ENCODE measurements at regions not wholly inside any gene's neighbourhood (a gene's known extent, or its start where the extent isn't known, plus 50 kb on each side); places are given as distances from the start of the nearest gene placed in this dataset.

- no peak for DNase-seq (ENCODE audit: low read depth, low spot score)
These were observed 155.6 kb upstream of the MKI67 start for GRCh38 chr10:128281861-128282260.

GRCh38 chr10:128286141-128286761 is 160.0 kb upstream of the MKI67 start:
- DNase-seq (ENCODE audit: low read depth, low spot score): no peak

DNA sequence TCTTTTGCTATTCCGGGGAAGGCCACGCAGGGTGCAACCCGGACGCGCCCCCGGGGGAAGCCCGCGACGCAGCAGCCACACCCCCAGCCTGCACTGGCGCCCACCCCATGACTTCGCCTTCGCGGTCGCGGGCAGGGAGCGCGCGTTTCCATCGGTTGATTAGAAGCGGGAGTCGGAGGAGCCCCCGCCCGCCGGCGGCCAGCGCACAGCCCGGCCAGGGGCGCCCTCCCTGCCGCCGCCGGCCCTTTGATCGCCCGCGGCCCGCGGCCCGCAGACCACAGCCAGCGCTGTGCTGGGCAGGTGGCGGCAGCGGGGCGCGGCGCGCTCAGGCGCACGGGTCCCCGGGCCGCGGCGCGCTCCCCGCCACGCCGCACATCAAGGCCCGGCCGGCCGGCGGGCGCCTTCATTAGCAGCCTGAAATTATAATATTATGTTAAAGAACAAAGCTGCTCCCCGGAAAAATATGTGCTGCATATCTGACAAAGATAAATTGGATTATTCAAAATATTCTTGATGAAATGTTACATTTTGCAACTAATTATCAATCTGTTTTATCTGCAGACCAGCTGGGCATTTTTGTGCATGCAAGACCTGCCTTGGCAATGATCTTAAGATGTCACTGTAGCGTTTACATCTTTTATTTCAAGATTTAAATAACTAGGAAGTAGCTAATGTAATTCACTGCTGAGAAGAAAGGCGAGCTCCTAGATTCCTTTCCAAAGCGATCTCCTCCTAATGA is 160.7 kb upstream of the MKI67 start:
- no peak for DNase-seq (ENCODE audit: low read depth, low spot score)

GRCh38 chr10:128287921-128288320 is 161.7 kb upstream of the MKI67 start:
- DNase-seq (ENCODE audit: low read depth, low spot score): no peak

DNA sequence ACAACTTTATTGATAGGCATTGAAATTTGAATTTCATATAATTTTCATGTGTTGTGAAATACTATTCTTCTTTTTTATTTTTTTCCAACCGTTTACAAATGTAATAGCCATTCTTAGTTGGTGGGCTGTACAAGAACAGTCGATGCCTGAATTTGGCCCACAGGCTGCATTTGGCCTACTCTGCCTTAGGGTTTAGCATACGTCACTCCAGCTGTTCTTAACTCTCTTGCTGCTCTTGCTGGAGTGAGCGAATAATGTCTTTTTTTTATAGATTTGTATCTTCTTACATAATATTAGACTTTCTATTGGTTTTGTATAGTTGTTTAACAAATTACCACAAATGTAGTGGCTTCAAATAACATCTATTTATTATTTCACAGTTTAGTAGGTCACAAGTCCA is 163.4 kb upstream of the MKI67 start:
- no peak for DNase-seq (ENCODE audit: low read depth, low spot score)

- DNase-seq (ENCODE audit: low read depth, low spot score): no peak
These were observed 168.8 kb upstream of the MKI67 start for GRCh38 chr10:128295003-128295402.

- DNase-seq (ENCODE audit: low read depth, low spot score): no peak
These were observed 170.2 kb upstream of the MKI67 start for GRCh38 chr10:128296253-128297007.

- DNase-seq (ENCODE audit: low read depth, low spot score): no peak
These were observed 171.6 kb upstream of the MKI67 start for GRCh38 chr10:128297709-128298378.

DNA sequence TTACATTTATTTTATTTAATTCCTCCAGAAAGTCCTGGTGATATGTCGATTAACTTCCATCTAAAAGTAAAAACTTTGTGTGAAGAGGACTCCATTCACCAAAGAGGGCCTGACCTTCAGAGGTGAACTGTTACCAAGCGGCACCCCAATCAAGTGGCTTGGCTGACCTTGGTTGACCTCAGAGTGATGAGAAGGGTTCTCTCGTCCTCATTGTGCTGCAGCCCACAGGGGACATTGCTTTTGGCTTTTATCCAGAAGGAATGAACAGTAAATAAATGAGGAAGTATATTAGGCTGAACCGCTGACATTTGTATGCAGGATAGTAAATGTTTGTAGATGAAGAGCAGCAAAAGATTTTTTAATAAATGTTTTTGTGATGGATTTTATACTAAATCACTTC is 172.4 kb upstream of the MKI67 start:
- no peak for DNase-seq (ENCODE audit: low read depth, low spot score)

GRCh38 chr10:128300290-128300824 is 174.1 kb upstream of the MKI67 start:
- DNase-seq (ENCODE audit: low read depth, low spot score): no peak

DNA sequence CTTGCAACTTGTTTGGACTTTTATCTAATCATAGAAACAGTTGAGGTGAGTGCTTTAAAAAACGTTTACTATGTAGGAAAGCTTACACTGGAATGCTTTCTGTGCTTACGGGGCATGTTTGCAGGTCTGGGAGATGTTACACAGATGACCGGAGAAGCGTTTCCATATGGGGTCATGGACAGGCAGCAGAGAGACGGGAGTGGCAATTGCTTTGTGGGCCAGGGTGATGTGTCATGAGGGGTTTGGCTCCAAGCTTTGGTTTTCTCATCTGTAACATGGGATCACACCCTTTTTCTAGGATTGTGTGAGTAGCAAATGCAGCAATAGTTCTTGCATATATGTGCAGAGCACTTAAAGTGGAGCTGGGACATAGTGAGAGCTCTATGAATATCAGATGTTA is 174.8 kb upstream of the MKI67 start:
- no peak for DNase-seq (ENCODE audit: low read depth, low spot score)

- DNase-seq (ENCODE audit: low read depth, low spot score): no peak
These were observed 176.6 kb upstream of the MKI67 start for GRCh38 chr10:128302808-128303207.

DNA sequence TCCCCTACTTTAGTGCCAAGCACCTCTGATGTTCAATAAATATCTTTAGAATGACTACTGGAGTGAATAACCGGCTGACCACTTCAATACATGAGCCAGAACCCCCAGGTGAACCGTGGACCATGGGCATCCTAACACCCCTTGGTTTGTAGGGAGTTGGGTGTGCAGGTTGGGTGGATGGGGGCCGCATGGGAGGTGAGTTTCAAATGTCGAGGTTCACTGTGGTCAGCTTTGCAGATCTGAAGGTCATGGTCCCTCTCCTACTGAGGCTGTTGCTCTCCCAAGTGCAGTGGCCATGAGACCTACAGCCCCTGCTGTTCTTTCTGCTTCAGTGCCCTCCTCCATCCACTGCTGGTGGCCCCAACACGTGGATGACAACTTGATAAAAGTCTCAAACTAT is 178.0 kb upstream of the MKI67 start:
- no peak for DNase-seq (ENCODE audit: low read depth, low spot score)

DNA sequence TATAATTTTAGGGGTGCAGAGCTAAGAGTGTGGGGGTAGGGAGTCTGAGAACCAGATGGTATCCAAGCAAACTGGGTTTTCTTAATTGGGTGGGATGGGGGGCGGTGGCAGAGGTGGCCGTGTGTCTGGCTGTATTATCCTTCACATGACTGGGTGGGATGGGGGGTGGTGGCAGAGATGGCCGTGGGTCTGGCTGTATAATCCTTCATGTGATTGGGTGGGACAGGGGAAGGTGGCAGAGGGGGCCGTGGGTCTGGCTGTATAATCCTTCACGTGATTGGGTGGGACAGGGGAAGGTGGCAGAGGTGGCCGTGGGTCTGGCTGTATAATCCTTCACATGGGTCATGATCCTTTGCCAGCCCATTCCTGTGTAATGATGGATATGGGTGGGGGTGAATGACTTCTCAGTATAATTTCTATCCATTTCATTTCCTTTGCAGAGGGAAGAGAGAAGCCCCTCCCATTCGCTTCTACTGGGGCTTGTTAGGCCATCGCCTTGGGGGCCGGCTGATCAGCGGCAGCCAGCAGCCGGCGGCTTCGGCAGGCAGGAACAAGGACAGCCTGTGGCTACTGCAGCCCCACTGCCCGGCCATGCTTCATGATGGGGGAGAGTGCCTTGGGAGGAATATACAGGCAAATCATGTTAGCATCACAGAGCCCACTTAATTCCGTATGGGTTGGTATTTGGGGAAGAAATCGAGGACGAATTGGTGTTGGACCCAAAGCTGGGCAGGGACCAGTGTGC is 179.6 kb upstream of the MKI67 start:
- no peak for DNase-seq (ENCODE audit: low read depth, low spot score)

GRCh38 chr10:128306535-128306934 is 180.3 kb upstream of the MKI67 start:
- DNase-seq (ENCODE audit: low read depth, low spot score): no peak

DNA sequence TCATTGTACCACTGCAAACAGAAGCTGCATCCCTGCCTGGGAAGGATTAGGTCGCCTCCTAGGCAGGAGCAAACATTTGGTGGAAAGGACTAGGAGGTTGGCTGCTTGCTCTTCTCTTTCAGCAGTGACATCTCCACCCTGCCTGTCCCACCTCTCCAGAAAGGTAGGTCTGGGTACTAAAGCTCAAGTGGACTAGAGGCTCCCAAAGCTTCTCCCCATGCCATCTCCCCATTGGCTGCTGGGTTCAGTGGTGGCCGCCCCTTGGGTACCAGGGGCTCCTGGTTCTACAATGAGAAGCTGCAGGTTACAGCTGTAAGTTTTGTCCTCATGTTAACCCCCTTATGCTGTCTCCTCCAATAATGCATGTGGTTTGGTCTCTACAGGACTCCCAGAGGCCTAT is 180.7 kb upstream of the MKI67 start:
- no peak for DNase-seq (ENCODE audit: low read depth, low spot score)

DNA sequence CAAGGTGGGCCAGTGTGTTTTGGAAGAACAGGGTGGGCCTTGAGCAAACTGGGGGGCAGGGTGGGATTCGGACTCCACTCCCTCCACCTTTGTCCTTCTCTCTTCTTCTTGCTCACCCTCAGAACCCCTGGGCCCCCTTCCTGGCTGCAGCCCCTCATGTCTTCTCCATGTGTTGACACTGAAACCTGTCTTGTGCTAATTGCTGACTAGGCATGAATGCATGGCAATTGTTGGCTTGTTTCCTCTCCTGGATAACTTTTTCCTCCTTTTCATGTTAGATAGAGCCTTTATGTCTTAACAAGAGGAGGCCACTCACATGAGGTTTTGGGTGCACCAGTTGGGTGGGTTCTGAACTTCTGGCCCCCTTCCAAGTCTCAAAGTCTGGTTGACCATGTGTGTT is 181.6 kb upstream of the MKI67 start:
- DNase-seq (ENCODE audit: low read depth, low spot score): no peak

DNA sequence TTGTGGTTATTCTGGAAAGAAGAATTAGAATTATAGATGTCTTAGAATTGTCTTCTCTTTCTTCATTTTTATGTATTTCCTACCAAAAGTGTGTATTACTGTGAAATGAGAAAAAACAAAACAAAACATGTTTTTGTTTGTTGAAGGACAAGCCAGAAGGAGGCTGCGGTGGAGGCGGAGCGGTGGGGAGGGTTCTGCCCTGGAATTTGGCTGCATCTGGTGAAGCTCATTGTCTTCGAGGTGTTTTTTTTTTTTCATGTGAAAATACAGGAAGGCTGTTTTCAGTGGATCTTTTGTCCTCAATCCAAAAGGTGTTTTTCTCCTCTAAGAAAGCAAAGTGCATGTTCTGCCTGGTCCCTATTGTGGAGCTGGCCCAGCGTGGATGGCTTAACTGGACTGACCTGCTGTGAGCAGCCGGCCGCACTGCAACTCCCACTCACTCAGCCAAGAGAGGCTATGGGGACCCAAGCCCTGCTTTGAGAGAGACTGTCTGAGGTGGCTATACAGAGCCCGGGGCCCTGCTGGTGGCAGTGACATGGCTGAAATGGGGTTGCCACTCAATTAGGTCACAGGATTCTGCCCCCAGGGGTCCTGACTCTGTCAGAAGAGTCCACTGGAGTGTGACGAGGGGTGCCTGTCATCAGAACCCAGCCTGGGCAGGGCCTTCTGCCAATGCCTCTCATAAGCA is 184.9 kb upstream of the MKI67 start:
- DNase-seq (ENCODE audit: low read depth, low spot score): no peak

DNA sequence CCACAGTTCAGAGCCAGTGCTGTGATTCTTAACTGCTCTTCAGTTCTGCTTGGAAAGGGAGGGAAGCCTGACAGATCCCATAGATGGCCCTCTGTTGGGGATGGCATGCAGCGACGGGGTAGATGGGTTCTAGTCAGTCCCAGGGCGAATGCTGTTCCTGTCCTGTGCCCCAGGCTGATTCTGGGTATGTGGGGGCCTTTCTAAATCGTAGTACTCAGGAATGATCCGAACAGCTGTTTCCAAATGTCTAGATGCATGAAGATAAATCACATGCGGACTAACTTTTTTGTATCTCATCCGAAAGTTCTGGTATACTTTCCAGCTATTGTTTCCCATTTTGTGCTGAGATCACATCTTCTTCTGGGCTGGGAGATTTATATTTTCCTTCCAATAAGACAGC is 186.0 kb upstream of the MKI67 start:
- no peak for DNase-seq (ENCODE audit: low read depth, low spot score)

- DNase-seq (ENCODE audit: low read depth, low spot score): no peak
These were observed 188.5 kb upstream of the MKI67 start for GRCh38 chr10:128314686-128315085.
